Activated naive CD8-positive, alpha-beta T cell (primary cell): ENCODE measurements at regions not wholly inside any gene's neighbourhood (a gene's known extent, or its start where the extent isn't known, plus 50 kb on each side); places are given as distances from the start of the nearest gene placed in this dataset.

Source experiments
- H3K27ac Mint-ChIP-seq: one replicate; pipeline ENCODE4 v1.8.0; 2021; ENCODE audit warnings: mixed read lengths
- H3K27me3 Mint-ChIP-seq: one replicate; pipeline ENCODE4 v1.8.0; 2021; ENCODE audit warnings: mixed read lengths
- H3K36me3 Mint-ChIP-seq: one replicate; pipeline ENCODE4 v1.8.0; 2021; ENCODE audit warnings: mixed read lengths
- H3K4me1 Mint-ChIP-seq: one replicate; pipeline ENCODE4 v1.8.0; 2021; ENCODE audit warnings: low read depth, mixed read lengths
- H3K4me3 Mint-ChIP-seq: one replicate; pipeline ENCODE4 v1.8.0; 2021; ENCODE audit warnings: mild to moderate bottlenecking, mixed read lengths
- H3K9me3 Mint-ChIP-seq: one replicate; pipeline ENCODE4 v1.8.0; 2021; ENCODE audit warnings: low read depth, mixed read lengths

GRCh38 chr2:18752667-18753422 lies 163.5 kb upstream of the NT5C1B start:
- Mint-ChIP-seq H3K27ac (no peak overlapping the region), H3K4me3 (no peak overlapping the region), H3K4me1 (no peaks in the 10 kb centered on the region), H3K27me3 (no peaks in the 10 kb centered on the region), H3K36me3 (peaks cover 4% of the 10 kb centered on the region), H3K9me3 (no peaks in the 10 kb centered on the region)

GRCh38 chr2:18752022-18752493 lies 162.7 kb upstream of the NT5C1B start:
- Mint-ChIP-seq H3K36me3 (peaks cover 4% of the 10 kb centered on the region), H3K4me1 (no peaks in the 10 kb centered on the region), H3K4me3 (no peak overlapping the region), H3K9me3 (no peaks in the 10 kb centered on the region), H3K27ac (no peak overlapping the region), H3K27me3 (no peaks in the 10 kb centered on the region)

GRCh38 chr2:18750672-18751554 lies 161.5 kb upstream of the NT5C1B start:
- Mint-ChIP-seq H3K27me3 (no peaks in the 10 kb centered on the region), H3K4me1 (no peaks in the 10 kb centered on the region), H3K4me3 (no peak overlapping the region), H3K9me3 (no peaks in the 10 kb centered on the region), H3K36me3 (no peaks in the 10 kb centered on the region), H3K27ac (no peak overlapping the region)

- H3K9me3 Mint-ChIP-seq = no peaks in the 10 kb centered on the region
Measured at GRCh38 chr2:18749912-18750526, 160.7 kb upstream of the NT5C1B start.

GRCh38 chr2:18745431-18746272 lies 156.3 kb upstream of the NT5C1B start:
- H3K4me3 Mint-ChIP-seq = no peak overlapping the region
- H3K27me3 Mint-ChIP-seq = no peaks in the 10 kb centered on the region
- H3K4me1 Mint-ChIP-seq = no peaks in the 10 kb centered on the region
- no peaks in the 10 kb centered on the region for H3K9me3 Mint-ChIP-seq
- no peak overlapping the region for H3K27ac Mint-ChIP-seq
- H3K36me3 Mint-ChIP-seq = peaks cover 2% of the 10 kb centered on the region

More at GRCh38 chr2:18749912-18750526, 160.7 kb upstream of the NT5C1B start:
- Mint-ChIP-seq H3K27me3 (no peaks in the 10 kb centered on the region), H3K4me1 (no peaks in the 10 kb centered on the region), H3K36me3 (no peaks in the 10 kb centered on the region), H3K4me3 (no peak overlapping the region), H3K27ac (no peak overlapping the region)

GRCh38 chr2:18741895-18742732 lies 152.7 kb upstream of the NT5C1B start:
- Mint-ChIP-seq H3K9me3 (no peaks in the 10 kb centered on the region), H3K4me1 (no peaks in the 10 kb centered on the region), H3K36me3 (peaks cover 4% of the 10 kb centered on the region), H3K27ac (no peak overlapping the region), H3K4me3 (no peak overlapping the region), H3K27me3 (no peaks in the 10 kb centered on the region)

GRCh38 chr2:18741191-18741590 lies 151.8 kb upstream of the NT5C1B start:
- no peak overlapping the region for H3K4me3 Mint-ChIP-seq
- H3K9me3 Mint-ChIP-seq = peaks cover 4% of the 10 kb centered on the region
- peaks cover 4% of the 10 kb centered on the region for H3K36me3 Mint-ChIP-seq
- no peaks in the 10 kb centered on the region for H3K4me1 Mint-ChIP-seq
- no peak overlapping the region for H3K27ac Mint-ChIP-seq
- H3K27me3 Mint-ChIP-seq = no peaks in the 10 kb centered on the region

GRCh38 chr2:18740474-18740881 lies 151.1 kb upstream of the NT5C1B start:
- peaks cover 7% of the 10 kb centered on the region for H3K36me3 Mint-ChIP-seq
- no peak overlapping the region for H3K4me3 Mint-ChIP-seq
- no peaks in the 10 kb centered on the region for H3K27me3 Mint-ChIP-seq
- no peaks in the 10 kb centered on the region for H3K4me1 Mint-ChIP-seq
- no peak overlapping the region for H3K27ac Mint-ChIP-seq
- H3K9me3 Mint-ChIP-seq = peaks cover 9% of the 10 kb centered on the region

GRCh38 chr2:18731666-18732065 lies 142.3 kb upstream of the NT5C1B start:
- H3K9me3 Mint-ChIP-seq = peaks cover 28% of the 10 kb centered on the region
- H3K36me3 Mint-ChIP-seq = peaks cover 21% of the 10 kb centered on the region
- H3K27me3 Mint-ChIP-seq = no peaks in the 10 kb centered on the region
- no peak overlapping the region for H3K27ac Mint-ChIP-seq
- no peaks in the 10 kb centered on the region for H3K4me1 Mint-ChIP-seq
- no peak overlapping the region for H3K4me3 Mint-ChIP-seq

GRCh38 chr2:18724371-18725145 lies 135.2 kb upstream of the NT5C1B start:
- Mint-ChIP-seq H3K4me1 (no peaks in the 10 kb centered on the region), H3K4me3 (no peak overlapping the region), H3K36me3 (peaks cover 18% of the 10 kb centered on the region), H3K27me3 (no peaks in the 10 kb centered on the region), H3K27ac (no peak overlapping the region), H3K9me3 (no peaks in the 10 kb centered on the region)

GRCh38 chr2:18723219-18723618 lies 133.8 kb upstream of the NT5C1B start:
- H3K27me3 Mint-ChIP-seq = no peaks in the 10 kb centered on the region
- no peak overlapping the region for H3K4me3 Mint-ChIP-seq
- no peaks in the 10 kb centered on the region for H3K9me3 Mint-ChIP-seq
- H3K27ac Mint-ChIP-seq = no peak overlapping the region
- no peaks in the 10 kb centered on the region for H3K4me1 Mint-ChIP-seq
- H3K36me3 Mint-ChIP-seq = peaks cover 19% of the 10 kb centered on the region

- no peak overlapping the region for H3K4me3 Mint-ChIP-seq
Measured at GRCh38 chr2:18722101-18722500, 132.7 kb upstream of the NT5C1B start.

More at GRCh38 chr2:18722101-18722500, 132.7 kb upstream of the NT5C1B start:
- peaks cover 20% of the 10 kb centered on the region for H3K36me3 Mint-ChIP-seq
- no peaks in the 10 kb centered on the region for H3K9me3 Mint-ChIP-seq
- H3K27ac Mint-ChIP-seq = no peak overlapping the region
- H3K4me1 Mint-ChIP-seq = no peaks in the 10 kb centered on the region
- no peaks in the 10 kb centered on the region for H3K27me3 Mint-ChIP-seq
